ENCODE measurements at regions not wholly inside any gene's neighbourhood (a gene's known extent, or its start where the extent isn't known, plus 50 kb on each side); places are given as distances from the start of the nearest gene placed in this dataset.

DNA sequence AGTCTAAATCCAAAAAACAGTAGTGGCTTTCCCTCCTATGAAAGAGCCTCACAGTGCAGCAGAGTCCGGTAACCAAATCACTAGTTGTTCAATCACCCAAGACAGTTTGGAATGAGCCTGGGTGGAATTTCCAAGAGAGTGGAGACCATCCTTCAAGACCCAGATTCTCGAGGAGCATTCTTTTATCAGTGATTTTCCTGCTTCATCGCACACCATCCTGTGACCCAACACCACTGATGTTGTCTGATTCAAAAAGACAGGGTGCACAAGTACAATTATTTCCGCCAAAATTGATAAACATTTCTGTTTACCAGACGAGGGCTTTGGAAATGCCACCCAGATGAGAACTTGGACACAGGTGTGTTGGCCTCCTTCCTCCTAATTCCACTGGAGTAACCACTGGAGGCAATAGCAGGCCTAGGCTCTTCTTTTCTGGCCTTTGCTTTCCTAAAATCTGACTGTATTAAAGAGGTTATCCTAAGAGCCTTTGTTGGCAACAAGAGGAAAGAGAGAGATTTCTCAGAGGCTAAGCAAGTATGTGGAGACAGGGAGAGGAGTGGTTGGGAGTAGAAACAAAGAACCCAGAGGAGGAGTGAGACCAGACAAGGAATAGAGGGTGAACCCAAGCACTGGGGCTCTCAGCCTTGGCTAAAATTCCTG lies 56.3 kb upstream of the S1PR3 start:
- TF ChIP-seq, protein P1, sequence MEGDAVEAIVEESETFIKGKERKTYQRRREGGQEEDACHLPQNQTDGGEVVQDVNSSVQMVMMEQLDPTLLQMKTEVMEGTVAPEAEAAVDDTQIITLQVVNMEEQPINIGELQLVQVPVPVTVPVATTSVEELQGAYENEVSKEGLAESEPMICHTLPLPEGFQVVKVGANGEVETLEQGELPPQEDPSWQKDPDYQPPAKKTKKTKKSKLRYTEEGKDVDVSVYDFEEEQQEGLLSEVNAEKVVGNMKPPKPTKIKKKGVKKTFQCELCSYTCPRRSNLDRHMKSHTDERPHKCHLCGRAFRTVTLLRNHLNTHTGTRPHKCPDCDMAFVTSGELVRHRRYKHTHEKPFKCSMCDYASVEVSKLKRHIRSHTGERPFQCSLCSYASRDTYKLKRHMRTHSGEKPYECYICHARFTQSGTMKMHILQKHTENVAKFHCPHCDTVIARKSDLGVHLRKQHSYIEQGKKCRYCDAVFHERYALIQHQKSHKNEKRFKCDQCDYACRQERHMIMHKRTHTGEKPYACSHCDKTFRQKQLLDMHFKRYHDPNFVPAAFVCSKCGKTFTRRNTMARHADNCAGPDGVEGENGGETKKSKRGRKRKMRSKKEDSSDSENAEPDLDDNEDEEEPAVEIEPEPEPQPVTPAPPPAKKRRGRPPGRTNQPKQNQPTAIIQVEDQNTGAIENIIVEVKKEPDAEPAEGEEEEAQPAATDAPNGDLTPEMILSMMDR (IDR thresholded peaks at IDR 0.05), result no peak
- TF ChIP-seq POLR2A (IDR thresholded peaks at IDR 0.05), result no peak
- no peak for TF ChIP-seq EP300 (IDR thresholded peaks at IDR 0.05)
